SKM-1 (cell line): ENCODE measurements at regions not wholly inside any gene's neighbourhood (a gene's known extent, or its start where the extent isn't known, plus 50 kb on each side); places are given as distances from the start of the nearest gene placed in this dataset.
"Not testable (repeated sequence)": the region's sequence is repeated elsewhere in the genome, so short reads cannot be mapped to it uniquely, and the experiment has no call there.

Source experiments
- DNase-seq: peaks from one replicate; lab custom pipeline; 2025; ENCODE audit not compliant: unreplicated experiment; lab: John Stamatoyannopoulos, UW

GRCh38 chr2:126041391-126042047, 614.4 kb upstream of the GYPC start:
- DNase-seq = no peak

DNA sequence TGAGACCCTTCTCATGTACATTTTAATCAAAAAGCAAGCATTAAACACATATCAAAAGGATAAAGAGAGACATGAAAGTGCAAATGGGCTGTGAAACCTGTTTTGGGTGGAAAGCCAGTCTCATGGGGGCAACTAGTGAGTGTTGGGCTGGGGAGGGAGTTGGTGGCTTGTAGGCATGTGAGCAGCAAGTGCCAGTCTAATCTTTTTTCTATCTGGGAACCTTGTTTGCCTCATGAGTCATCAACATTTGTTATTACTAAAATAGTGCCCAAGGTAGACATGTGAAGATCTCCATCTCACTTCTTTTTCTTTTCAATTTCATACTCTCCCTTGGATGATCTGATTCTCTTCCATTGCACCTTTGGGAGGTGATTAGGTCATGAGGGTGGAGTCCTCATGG, 613.9 kb upstream of the GYPC start:
- no peak for DNase-seq

- no peak for DNase-seq
Observed at GRCh38 chr2:126048719-126049118, 607.2 kb upstream of the GYPC start.

GRCh38 chr2:126049461-126049860, 606.5 kb upstream of the GYPC start:
- no peak for DNase-seq

GRCh38 chr2:126050991-126051736, 604.8 kb upstream of the GYPC start:
- DNase-seq = no peak

DNA sequence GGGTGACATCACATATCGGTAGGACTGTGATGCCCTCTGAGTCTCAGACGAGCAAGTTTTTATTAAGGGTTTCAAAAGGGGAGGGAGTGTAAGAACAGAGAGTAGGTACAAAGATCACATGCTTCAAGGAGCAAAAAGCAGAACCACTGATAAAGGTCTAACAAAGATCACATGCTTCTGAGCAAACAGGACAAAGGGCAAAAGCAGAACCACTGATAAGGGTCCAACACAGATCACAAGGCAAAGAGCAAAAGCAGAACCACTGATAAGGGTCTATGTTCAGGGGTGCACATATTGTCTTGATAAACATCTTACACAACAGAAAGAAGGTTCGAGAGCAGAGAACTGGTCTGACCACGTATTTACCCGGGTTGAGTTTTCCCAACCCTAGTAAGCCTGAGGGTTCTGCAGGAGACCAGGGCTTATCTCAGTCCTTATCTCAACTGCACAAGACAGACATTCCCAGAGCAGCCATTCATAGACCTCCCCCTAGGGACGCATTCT, 604.2 kb upstream of the GYPC start:
- DNase-seq = not testable (repeated sequence)

GRCh38 chr2:126059379-126059778, 596.6 kb upstream of the GYPC start:
- DNase-seq = no peak

- DNase-seq = no peak
Observed at GRCh38 chr2:126085011-126085795, 570.8 kb upstream of the GYPC start.

DNA sequence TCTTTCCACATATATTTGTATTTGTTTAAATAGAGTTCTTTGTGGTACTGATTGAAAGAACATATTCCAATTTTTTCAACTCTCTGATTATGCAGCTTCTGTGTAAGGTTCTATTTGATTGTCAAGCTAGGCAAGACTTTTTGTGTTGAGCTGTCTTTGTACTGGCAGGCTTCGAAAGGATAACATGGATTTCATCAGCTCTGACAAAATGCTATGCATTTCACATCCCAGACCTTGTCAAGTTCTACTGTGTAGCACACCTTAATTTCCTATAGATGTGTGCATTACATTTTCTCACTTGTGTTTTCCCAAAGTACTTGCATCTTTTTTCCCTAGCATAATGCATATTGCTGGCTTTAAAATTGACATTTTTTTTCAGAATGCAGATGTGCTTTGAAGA, 555.0 kb upstream of the GYPC start:
- no peak for DNase-seq

- no peak for DNase-seq
Observed at GRCh38 chr2:126106006-126106405, 550.0 kb upstream of the GYPC start.

GRCh38 chr2:126107883-126108282, 548.1 kb upstream of the GYPC start:
- no peak for DNase-seq

GRCh38 chr2:126115975-126116374, 540.0 kb upstream of the GYPC start:
- no peak for DNase-seq

DNA sequence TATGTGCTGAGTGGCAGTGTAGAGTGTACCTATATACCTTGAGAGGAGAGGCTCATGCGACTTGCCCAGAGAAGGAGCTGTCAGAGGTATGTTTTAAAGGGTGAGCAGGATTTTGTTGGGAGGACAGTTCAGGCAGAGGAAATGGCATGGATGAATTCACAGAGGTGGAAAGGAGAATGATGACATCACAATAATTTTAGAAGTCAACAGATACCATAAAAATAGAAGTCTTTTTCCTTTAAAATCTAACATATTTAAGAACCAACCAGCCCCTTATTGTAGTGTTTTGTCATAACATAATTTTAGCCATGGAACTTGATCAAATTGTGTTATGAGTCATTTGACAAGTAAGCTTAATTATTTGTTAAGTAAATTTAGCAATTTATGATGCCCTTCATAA, 538.1 kb upstream of the GYPC start:
- DNase-seq = no peak

DNA sequence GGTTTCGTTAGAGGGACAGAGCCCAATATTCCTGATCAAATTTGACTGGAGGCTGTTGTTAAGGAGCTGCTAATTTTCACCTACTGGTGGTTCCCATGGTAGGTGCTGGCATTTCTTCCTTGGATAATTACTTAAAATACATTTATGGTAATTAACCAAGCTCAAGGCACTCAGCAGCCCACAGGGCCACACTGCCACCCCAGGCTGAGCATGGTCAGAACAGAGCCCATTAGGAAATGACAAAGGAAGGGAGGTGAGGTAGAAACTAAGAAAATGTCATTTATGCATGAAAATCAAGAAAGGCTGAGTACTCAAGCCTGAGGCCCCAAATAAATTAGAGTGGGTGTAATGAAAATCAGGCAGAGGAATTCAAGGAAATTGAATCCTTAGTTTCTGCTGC, 510.2 kb upstream of the GYPC start:
- no peak for DNase-seq

DNA sequence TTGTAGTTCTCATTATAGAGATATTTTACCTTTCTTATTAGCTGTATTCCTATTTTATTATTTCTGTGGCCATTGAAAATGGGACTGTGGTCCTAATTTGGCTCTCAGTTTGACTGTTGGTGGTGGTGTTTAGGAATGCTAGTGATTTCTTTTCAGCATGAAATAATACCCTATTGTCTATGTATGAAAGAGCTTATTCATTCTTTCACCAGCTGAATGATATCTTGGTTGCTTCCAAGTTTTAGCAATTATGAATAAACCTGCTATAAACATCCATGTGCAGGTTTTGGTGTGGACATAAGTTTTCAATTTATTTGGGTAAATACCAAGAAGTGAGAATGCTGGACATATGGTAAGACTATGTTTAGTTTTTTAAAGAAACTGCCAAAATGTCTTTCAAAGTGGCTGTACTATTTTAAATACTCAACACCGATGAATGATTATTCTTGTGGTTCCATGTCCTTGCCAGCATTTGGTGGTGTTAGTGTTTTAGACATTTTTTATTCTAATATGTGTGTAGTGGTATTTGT, 501.6 kb upstream of the GYPC start:
- no peak for DNase-seq

- DNase-seq = not testable (repeated sequence)
Observed at GRCh38 chr2:126160950-126161349, 495.0 kb upstream of the GYPC start.

DNA sequence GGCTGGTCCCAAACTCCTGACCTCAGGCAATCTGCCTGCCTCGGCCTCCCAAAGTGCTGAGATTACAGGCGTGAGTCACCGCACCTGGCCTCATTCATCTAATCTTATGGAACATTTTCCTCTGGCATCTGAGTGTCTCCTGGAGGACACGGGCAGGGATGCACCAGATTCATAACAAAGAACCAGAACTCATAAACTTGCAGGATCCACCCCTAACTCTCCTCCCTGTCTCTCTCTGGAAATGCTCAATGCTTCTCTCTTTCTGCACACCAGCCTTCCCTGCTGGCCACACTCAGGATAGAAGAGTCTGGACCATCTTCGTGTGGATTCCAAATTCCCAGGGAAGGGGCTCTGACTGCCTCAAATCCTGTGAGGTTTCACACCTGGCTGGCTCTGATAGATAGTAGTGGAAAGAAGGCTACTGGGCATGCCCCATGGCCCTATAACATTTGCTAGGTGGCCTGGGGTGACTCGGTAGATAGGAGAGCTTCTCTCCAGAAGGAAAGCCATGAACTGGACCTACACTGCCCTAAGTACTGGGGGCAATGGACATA, 483.2 kb upstream of the GYPC start:
- no peak for DNase-seq

DNA sequence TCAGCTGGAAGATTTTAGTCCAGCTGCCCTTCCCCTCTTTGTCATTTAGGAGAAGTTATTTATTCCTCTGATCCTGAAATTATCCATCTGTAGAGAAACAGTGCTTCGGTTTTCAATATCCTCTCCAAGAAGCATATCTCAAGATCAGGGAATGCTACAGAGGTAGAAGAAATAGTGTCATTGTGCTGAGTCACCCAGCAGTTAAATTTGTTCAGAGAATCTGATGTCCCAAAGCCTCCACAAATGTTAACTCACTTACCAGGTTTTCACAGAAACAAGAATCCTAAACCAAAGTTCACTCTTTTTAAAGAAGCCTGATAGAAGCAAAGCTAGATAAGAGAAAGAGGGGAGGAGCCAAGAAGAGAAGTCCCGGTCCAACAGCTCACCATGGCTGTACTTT, 480.7 kb upstream of the GYPC start:
- DNase-seq = no peak

DNA sequence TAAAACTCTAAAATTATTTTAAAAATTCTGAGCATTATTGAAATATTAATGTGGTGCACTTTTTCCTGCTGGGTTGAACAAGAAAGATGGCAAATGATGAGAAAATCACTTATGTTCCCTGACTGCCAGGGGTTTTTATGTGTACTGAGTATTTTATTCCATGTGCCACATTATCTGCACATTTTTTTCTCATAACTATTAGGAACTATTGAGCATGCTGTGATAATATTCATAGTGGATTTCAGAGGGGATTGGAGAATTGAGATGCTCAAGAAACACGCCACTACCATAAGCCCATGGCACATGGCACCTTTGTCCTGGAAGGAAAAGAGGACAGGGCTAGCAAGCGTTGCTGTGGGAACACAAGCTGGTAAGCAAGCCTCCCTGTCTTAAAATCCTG, 478.5 kb upstream of the GYPC start:
- DNase-seq = no peak

DNA sequence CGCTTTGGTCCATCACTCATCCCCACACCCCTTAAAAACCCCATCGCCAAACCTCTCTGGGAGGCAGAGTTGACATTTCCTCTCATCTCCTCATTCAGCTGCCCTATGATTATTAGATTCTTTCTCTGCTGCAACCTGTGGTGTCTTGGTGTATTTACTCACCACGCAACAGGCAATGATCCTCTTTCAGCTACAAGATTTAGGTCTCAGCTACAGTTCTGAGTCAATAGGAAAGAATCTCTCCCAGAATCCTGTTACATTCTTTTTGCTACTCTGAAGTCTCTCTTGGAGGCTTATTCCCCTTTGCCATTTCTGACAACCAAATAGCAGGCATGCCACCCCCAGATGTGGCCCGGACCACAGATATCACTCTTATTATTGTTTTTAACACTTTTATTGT, 468.3 kb upstream of the GYPC start:
- no peak for DNase-seq

DNA sequence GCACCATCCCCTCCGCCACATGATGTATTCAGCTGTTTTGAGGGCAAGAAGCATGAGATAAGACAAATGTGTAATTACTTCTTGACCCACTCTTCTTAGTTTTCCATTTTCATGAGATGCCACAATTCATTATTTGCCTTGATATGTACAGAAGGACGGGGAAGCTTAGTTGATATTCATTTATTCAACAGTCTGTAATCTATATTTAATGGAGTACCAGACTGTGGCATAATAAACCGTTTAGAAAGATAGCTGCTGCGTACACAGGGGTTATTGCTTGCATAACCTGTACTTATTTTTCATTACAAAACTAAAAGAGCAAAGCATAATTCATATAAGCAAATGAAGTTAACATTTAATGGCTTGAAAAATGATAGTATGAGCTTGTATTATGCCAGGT, 466.4 kb upstream of the GYPC start:
- no peak for DNase-seq
